GM23248 (cell line): ENCODE measurements at regions not wholly inside any gene's neighbourhood (a gene's known extent, or its start where the extent isn't known, plus 50 kb on each side); places are given as distances from the start of the nearest gene placed in this dataset.

Source experiments
- DNase-seq: peaks from one replicate; pipeline ENCODE4 v3.0.0-alpha.2; 2015
- H2AFZ ChIP-seq: fragments of 200-600 bp; sonication (generic); 2 replicates; pipeline ENCODE4 v1.6.1; 2016; ENCODE audit warnings: antibody characterized with exemption
- H3F3A ChIP-seq: fragments of 200-600 bp; sonication (generic); 2 replicates; pipeline ENCODE4 v1.6.1; 2016; ENCODE audit warnings: mild to moderate bottlenecking, antibody characterized with exemption, mixed run types; ENCODE audit not compliant: insufficient read depth
- H3K27ac ChIP-seq: fragments of 200-600 bp; sonication (generic); 2 replicates; pipeline ENCODE4 v1.5.1; 2016; ENCODE audit warnings: mild to moderate bottlenecking
- H3K27me3 ChIP-seq: fragments of 200-600 bp; sonication (generic); replicated peaks from 2 replicates; pipeline ENCODE4 v1.6.1; 2016; ENCODE audit warnings: mild to moderate bottlenecking; ENCODE audit not compliant: insufficient read depth
- H3K36me3 ChIP-seq: fragments of 200-600 bp; sonication (generic); 2 replicates; pipeline ENCODE4 v1.6.1; 2016; ENCODE audit warnings: low read depth, mild to moderate bottlenecking
- H3K4me1 ChIP-seq: fragments of 200-600 bp; sonication (generic); 2 replicates; pipeline ENCODE4 v1.6.1; 2016; ENCODE audit warnings: mild to moderate bottlenecking; ENCODE audit not compliant: insufficient read depth
- H3K4me2 ChIP-seq: fragments of 200-600 bp; sonication (generic); one replicate; pipeline ENCODE4 v1.6.1; 2016; ENCODE audit warnings: mild to moderate bottlenecking; ENCODE audit not compliant: unreplicated experiment
- H3K4me3 ChIP-seq: fragments of 200-600 bp; sonication (generic); 2 replicates; pipeline ENCODE4 v1.5.1; 2016; ENCODE audit warnings: mild to moderate bottlenecking
- H3K79me2 ChIP-seq: fragments of 200-600 bp; sonication (generic); 2 replicates; pipeline ENCODE4 v1.6.1; 2016; ENCODE audit warnings: mild to moderate bottlenecking; ENCODE audit not compliant: insufficient read depth
- H3K9ac ChIP-seq: fragments of 200-600 bp; sonication (generic); 2 replicates; pipeline ENCODE4 v1.6.1; 2016; ENCODE audit warnings: mild to moderate bottlenecking
- H3K9me2 ChIP-seq: fragments of 200-600 bp; sonication (generic); 2 replicates; pipeline ENCODE4 v1.6.1; 2016; ENCODE audit warnings: mixed run types, mild to moderate bottlenecking, moderate library complexity; ENCODE audit not compliant: insufficient read depth
- H3K9me3 ChIP-seq: fragments of 200-600 bp; sonication (generic); one replicate; pipeline ENCODE4 v1.6.1; 2017; ENCODE audit warnings: low read depth
- H4K20me1 ChIP-seq: fragments of 200-600 bp; sonication (generic); 2 replicates; pipeline ENCODE4 v1.6.0; 2016; ENCODE audit not compliant: insufficient read depth
- EZH2 ChIP-seq: fragments of 200-600 bp; sonication (generic); IDR thresholded peaks from 2 replicates; pipeline ENCODE4 v1.6.1; 2018; ENCODE audit warnings: antibody characterized with exemption, mild to moderate bottlenecking; ENCODE audit not compliant: insufficient read depth, poor library complexity, severe bottlenecking
- EZH2phosphoT487 ChIP-seq: fragments of 200-600 bp; sonication (generic); IDR thresholded peaks from 2 replicates; pipeline ENCODE4 v1.6.1; 2018; ENCODE audit warnings: antibody characterized with exemption, moderate library complexity, mild to moderate bottlenecking, low read depth; ENCODE audit not compliant: insufficient read depth
- WGBS, 2 experiments: methylation state at CpG; one replicate each; pipeline ENCODE4 v1.1.6; 2015 to 2017; ENCODE audit warnings: low lambda C conversion rate in 2 of 2, low coverage in 1 of 2; ENCODE audit errors: missing lambda C conversion rate in 2 of 2; 5-methylcytosine and 5-hydroxymethylcytosine counted together
- in situ Hi-C: fragments of 300-500 bp; cut with MboI; formaldehyde crosslinking; loops from 2 replicates; pipeline ENCODE4 v1.15.0; 2020

GRCh38 chr16:65895906-65896305 lies 470.6 kb upstream of the CDH5 start:
- in situ Hi-C loops = no loop called here

GRCh38 chr16:65895486-65895885 lies 471.0 kb upstream of the CDH5 start:
- in situ Hi-C loops = no loop called here
- Histone ChIP-seq H3K9ac (no peak overlapping the region), H3K27me3 (peaks cover 16% of the 10 kb centered on the region), H3K4me1 (no peaks in the 10 kb centered on the region), H2AFZ (no peak overlapping the region), H3K4me3 (no peak overlapping the region), H3K4me2 (no peak overlapping the region), H3F3A (no peaks in the 10 kb centered on the region), H3K9me3 (no peaks in the 10 kb centered on the region), H4K20me1 (no peaks in the 10 kb centered on the region), H3K79me2 (no peaks in the 10 kb centered on the region), H3K36me3 (no peaks in the 10 kb centered on the region), H3K9me2 (no peaks in the 10 kb centered on the region), H3K27ac (no peak overlapping the region)
- WGBS, 2 experiments = 63 to 68% methylated on average over 3 of the region's 3 CpGs
- no peak for DNase-seq
- TF ChIP-seq EZH2 = no peak
- TF ChIP-seq EZH2phosphoT487 = no peak

More at GRCh38 chr16:65895906-65896305, 470.6 kb upstream of the CDH5 start:
- H3K36me3 ChIP-seq = no peaks in the 10 kb centered on the region
- 55 to 61% methylated on average over 1 of the region's 1 CpG for WGBS, 2 experiments
- H3K27me3 ChIP-seq = peaks cover 18% of the 10 kb centered on the region
- H3F3A ChIP-seq = no peaks in the 10 kb centered on the region
- no peaks in the 10 kb centered on the region for H3K9me2 ChIP-seq
- no peaks in the 10 kb centered on the region for H3K79me2 ChIP-seq
- H4K20me1 ChIP-seq = no peaks in the 10 kb centered on the region
- no peak overlapping the region for H3K27ac ChIP-seq
- no peaks in the 10 kb centered on the region for H3K4me1 ChIP-seq
- H3K4me3 ChIP-seq = no peak overlapping the region
- no peak overlapping the region for H3K4me2 ChIP-seq
- no peaks in the 10 kb centered on the region for H3K9me3 ChIP-seq
- no peak overlapping the region for H2AFZ ChIP-seq
- DNase-seq = no peak
- no peak for TF ChIP-seq EZH2
- TF ChIP-seq EZH2phosphoT487 = no peak
- H3K9ac ChIP-seq = no peak overlapping the region

- H3K36me3 ChIP-seq = no peaks in the 10 kb centered on the region
- no peak overlapping the region for H3K4me3 ChIP-seq
- H3K9me3 ChIP-seq = no peaks in the 10 kb centered on the region
- H3K4me1 ChIP-seq = no peaks in the 10 kb centered on the region
- 82 to 84% methylated on average over 4 of the region's 4 CpGs for WGBS, 2 experiments
- H2AFZ ChIP-seq = no peak overlapping the region
- H3K79me2 ChIP-seq = no peaks in the 10 kb centered on the region
- no peaks in the 10 kb centered on the region for H3F3A ChIP-seq
- H3K27ac ChIP-seq = no peak overlapping the region
- in situ Hi-C loops = no loop called here
- H3K27me3 ChIP-seq = no peaks in the 10 kb centered on the region
- no peaks in the 10 kb centered on the region for H4K20me1 ChIP-seq
- no peak for DNase-seq
- H3K9ac ChIP-seq = no peak overlapping the region
- H3K4me2 ChIP-seq = no peak overlapping the region
- no peaks in the 10 kb centered on the region for H3K9me2 ChIP-seq
- no peak for TF ChIP-seq EZH2
- TF ChIP-seq EZH2phosphoT487 = no peak
Measured at GRCh38 chr16:65890203-65890602, 476.3 kb upstream of the CDH5 start.

- no peak for TF ChIP-seq EZH2
- no peak for TF ChIP-seq EZH2phosphoT487
Measured at GRCh38 chr16:65889533-65889966, 476.9 kb upstream of the CDH5 start.

GRCh38 chr16:65888201-65888600 lies 478.3 kb upstream of the CDH5 start:
- TF ChIP-seq EZH2 = no peak
- TF ChIP-seq EZH2phosphoT487 = no peak
- Histone ChIP-seq H3K9me2 (no peaks in the 10 kb centered on the region), H3K4me1 (no peaks in the 10 kb centered on the region), H3K4me2 (no peak overlapping the region), H3K27ac (no peak overlapping the region), H3K9ac (no peak overlapping the region), H3K9me3 (no peaks in the 10 kb centered on the region), H3K27me3 (no peaks in the 10 kb centered on the region), H4K20me1 (no peaks in the 10 kb centered on the region), H3F3A (no peaks in the 10 kb centered on the region), H3K4me3 (no peak overlapping the region), H2AFZ (no peak overlapping the region), H3K79me2 (no peaks in the 10 kb centered on the region), H3K36me3 (no peaks in the 10 kb centered on the region)
- 81 to 82% methylated on average over 8 of the region's 8 CpGs for WGBS, 2 experiments
- no peak for DNase-seq
- in situ Hi-C loops = no loop called here

More at GRCh38 chr16:65889533-65889966, 476.9 kb upstream of the CDH5 start:
- DNase-seq = peak; percentile 4
- Histone ChIP-seq H4K20me1 (no peaks in the 10 kb centered on the region), H3K4me3 (no peak overlapping the region), H3K4me1 (no peaks in the 10 kb centered on the region), H3K27ac (no peak overlapping the region), H3F3A (no peaks in the 10 kb centered on the region), H3K9me3 (no peaks in the 10 kb centered on the region), H3K27me3 (no peaks in the 10 kb centered on the region), H3K9ac (no peak overlapping the region), H2AFZ (no peak overlapping the region), H3K9me2 (no peaks in the 10 kb centered on the region), H3K79me2 (no peaks in the 10 kb centered on the region), H3K4me2 (no peak overlapping the region), H3K36me3 (no peaks in the 10 kb centered on the region)
- in situ Hi-C loops = no loop called here
- WGBS, 2 experiments = 98 to 100% methylated on average over 3 of the region's 4 CpGs
